HG03064 (cell line): ENCODE measurements at regions not wholly inside any gene's neighbourhood (a gene's known extent, or its start where the extent isn't known, plus 50 kb on each side); places are given as distances from the start of the nearest gene placed in this dataset.

Experiments
- ATAC-seq: cut with Tn5 transposase; IDR thresholded peaks from one replicate; pipeline ENCODE4 v1.9.1; 2021; ENCODE audit warnings: low read depth; ENCODE audit not compliant: unreplicated experiment

DNA sequence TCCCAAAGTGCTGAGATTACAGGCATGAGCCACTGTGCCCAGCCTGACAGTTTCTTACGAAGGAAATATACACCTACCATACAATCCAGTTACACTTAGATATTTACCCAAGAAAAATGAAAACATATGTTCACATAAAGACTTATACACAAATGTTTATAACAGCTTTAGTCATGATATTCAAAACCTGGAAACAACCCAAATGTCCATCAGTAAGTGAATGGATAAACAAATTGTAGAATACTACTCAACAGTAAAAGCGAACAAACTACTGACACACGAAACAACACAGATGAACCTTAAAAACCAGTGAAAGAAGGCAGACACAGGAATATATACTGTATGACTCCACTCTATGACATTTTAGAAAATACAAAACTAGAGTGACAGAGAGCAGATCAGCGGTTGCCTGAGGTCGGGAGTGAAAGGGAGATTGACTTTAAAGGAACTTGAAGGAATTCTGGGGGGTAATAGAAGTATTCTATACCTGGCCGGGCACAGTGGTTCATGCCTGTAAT lies 83.6 kb downstream of the SPRING1 start:
- ATAC-seq = no peak

DNA sequence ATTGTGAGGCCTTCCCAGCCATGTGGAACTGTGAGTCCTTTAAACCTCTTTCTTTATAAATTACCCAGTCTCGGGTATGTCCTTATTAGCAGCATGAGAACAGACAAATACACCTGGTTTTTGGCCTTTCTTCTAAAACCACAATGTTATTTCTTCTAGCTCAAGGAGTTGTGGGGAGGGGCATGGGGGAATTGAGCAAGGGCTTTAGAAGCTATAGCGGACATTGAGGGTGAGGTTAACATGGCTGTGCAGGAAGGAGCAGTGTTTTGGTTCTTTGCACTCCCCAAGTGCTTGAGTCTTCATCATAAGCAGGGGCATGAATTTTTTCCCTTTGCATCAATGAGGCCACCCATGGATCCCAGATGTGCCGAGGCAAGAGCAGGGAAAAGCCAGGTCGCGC lies 86.8 kb downstream of the SPRING1 start:
- no peak for ATAC-seq

DNA sequence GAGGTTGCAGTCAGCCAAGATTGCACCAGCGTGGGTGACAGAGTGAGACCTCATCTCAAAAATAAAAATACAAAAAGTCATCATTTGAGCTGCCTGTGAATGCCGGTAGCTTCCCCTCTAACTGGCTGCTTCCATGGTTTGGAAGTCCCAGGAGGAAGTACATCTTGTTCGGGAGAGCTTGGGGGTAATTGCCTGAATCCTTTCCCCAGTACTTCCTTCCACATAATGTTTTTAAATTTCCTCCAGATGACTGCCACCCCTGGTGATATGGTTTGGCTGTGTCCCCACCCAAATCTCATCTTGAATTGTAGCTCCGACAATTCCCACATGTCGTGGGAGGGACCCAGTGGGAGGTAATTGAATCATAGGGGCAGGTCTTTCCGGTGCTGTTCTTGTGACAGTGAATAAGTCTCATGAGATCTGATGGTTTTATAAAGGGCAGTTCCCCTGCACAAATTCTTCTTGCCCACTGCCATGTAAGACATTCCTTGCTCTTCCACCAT lies 87.2 kb downstream of the SPRING1 start:
- no peak for ATAC-seq

DNA sequence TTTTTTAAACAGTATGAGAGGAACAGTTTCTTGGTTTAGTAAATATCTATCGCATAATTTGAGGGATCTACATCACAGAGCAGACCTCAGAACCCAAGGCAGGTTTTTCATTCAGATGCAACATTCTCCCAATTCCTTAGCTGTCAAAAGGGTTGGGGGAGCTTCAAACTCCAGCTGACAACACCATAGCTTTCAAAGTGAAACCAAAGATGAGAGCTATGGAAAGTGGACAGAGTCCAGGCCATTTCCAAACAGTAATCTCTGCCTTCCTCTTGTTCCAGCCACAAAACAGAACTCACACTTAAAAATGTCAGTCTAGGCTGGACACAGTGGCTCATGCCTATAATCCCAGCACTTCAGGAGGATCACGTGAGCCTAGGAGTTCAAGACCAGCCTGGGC lies 87.8 kb downstream of the SPRING1 start:
- ATAC-seq = no peak

DNA sequence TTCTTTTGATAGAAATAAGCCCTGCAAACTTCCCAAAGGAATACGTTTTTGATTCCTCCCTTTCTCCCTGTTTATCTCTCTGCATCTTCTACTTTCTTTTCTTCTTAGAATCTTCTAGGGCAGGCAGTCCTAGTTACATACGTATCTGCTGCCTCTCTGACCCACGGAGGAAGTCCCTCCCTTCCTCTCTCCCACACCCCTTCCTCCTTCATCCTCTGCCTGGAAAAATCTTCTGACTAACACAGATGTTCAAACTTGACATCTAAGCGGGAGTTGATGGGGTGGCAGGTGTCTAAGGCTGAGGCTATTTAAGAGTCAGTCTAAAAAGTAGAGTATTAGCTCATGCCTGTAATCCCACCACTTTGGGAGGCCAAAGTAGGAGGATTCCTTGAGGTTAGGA lies 88.6 kb downstream of the MAP1LC3B2 start:
- no peak for ATAC-seq

DNA sequence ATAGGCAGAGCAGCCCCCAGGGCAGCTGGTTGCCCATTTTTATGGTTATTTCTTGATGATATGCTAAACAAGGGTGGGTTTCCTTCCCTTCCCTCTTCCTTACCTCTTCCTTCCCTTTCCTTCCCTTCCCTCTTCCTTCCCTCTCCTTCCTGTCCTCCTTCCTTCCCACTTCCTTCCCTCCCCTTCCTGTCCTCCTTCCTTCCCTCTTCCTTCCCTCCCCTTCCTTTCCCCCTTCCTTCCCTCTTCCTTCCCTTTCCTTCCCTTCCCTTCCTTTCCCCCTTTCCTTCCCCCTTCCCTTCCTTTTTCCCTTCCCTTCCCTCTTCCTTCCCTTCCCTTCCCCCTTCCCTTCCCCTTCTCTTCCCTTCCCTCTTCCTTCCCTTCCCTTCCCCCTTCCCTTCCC lies 87.7 kb downstream of the MAP1LC3B2 start:
- no peak for ATAC-seq

DNA sequence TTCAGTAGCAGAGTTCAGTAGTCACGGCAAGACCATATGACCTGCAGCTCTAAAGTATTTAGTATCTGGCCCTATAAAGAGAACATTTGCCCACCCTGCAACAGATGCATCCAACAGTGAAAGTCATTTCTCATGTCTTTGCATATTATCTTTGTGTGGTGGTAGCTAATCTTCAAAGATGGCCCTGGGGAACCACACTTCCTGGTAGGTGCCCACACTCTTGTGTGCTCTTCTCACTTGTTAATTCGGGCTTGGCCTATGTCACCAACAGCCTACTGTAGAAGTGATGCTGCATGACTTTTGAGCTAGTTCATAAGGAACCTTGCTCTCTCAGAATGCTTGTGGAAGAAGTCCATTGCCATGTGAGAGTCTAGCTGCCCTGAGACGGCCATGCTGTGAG lies 85.6 kb downstream of the MAP1LC3B2 start:
- no peak for ATAC-seq

DNA sequence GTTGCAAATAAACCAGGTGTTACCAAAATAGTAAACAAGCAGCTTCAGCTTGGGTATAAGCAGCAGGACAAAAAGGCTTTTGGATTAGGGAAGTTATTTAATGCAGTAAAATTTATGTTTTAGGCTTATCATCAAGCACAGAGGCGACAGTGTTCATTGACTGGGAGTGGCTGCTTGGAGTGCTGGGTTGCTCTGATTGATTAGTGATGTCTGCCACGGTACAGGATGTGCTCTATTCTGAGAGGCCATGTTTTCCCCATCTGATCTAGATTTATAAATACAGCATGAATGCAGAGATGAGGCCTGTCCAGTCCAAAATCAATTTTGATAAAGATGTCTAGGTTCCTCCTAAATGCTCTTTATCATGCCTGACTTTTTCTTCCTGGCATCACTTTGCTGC lies 83.5 kb downstream of the MAP1LC3B2 start:
- ATAC-seq = no peak

DNA sequence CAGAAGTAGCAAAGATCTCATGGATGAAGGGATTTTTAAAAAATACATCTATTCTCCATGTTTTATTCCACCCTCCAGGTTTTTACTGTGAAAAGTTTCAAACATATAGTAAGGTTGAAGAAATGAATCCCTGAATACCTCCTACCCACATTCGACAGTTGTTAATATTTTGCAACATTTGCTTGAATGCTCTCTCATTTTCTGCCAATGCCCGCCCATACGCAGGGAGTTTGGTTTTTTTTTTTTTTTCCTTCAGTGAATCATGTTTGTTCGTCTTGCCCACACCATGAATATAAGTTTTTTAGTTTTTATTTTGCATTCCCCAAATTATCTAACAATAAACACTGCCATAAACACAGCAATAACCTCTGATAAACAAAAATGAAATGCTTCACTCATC lies 82.9 kb downstream of the MAP1LC3B2 start:
- ATAC-seq = no peak

DNA sequence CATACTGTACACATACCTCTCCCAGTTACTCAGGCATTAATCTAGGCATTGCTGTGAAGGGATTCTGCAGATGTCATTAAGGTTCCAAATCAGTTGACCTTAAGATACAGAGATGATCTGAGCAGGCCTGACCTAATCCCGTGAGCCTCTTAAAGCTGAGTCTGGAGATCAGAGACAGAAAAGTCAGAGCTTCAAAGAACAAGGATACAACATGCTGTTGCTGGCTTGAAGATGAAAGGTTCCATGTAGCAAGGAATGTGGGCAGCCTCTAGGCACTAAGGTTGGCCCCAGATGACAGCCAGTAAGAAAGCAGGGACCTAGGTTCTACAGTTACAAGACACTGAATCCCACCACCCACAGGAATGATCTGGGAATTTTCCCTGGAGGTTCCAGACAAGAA lies 81.1 kb downstream of the MAP1LC3B2 start:
- ATAC-seq = no peak

DNA sequence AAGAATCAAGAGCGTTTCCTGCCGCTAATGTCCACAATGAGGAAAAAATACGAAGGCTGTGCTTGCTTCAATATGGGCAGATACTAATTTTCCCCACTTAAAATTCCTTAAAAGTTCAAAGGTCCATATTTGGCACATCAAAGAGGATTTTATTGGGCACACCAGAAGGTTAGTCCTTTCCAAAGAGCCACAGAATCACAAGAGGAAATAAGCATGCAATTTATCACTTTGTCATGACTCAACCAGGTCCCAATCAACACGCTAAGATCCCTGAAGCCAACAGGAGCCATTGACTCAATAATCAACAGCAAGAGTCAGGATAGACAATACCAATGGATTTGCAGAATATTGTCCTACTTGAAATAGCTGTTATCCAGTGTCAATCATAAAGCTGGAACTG lies 80.6 kb downstream of the MAP1LC3B2 start:
- no peak for ATAC-seq

DNA sequence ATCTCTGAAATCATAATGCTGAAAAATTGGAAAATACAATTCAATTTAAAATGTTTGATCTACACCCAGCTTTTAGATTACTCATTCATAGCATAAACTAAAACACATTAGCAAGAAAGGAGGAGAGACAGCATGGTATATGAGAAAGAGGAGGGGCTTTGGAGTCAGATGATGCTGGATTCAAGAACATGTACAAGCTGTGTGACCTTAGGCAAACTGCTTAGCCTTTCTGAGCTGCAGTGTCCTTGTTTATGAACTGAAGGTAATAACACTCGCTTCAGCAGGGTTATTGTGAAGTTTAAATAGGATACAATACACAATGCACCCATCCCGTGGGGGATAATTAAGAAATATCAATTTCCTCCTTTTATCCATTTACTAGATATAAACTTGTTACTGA lies 79.2 kb downstream of the MAP1LC3B2 start:
- ATAC-seq = no peak

DNA sequence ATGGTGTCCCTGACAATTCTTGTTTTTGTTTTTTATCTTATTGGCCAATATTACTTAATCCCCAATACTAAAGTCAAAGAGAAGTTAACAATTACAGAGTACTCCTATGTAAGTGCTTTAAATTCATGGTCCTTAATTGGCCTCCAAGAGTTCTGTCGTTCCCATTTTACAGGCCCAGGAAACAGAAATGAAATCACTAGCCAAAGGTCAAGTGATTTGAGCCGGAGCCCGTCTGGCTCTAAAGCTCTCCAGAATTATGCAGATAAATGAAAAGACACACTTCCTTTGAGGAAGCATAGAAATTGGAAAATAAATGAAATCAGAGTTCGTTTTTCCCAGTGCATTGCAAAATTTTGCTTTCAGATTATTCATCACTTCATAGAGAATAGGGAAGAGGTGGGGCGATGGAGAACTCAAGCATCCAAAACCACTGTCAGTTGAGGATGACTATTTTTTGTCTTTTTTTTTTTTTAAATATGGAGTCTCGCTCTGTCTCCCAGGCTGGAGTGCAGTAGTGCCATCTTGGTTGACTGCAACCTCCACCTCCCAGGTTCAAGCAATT lies 78.5 kb downstream of the MAP1LC3B2 start:
- no peak for ATAC-seq

DNA sequence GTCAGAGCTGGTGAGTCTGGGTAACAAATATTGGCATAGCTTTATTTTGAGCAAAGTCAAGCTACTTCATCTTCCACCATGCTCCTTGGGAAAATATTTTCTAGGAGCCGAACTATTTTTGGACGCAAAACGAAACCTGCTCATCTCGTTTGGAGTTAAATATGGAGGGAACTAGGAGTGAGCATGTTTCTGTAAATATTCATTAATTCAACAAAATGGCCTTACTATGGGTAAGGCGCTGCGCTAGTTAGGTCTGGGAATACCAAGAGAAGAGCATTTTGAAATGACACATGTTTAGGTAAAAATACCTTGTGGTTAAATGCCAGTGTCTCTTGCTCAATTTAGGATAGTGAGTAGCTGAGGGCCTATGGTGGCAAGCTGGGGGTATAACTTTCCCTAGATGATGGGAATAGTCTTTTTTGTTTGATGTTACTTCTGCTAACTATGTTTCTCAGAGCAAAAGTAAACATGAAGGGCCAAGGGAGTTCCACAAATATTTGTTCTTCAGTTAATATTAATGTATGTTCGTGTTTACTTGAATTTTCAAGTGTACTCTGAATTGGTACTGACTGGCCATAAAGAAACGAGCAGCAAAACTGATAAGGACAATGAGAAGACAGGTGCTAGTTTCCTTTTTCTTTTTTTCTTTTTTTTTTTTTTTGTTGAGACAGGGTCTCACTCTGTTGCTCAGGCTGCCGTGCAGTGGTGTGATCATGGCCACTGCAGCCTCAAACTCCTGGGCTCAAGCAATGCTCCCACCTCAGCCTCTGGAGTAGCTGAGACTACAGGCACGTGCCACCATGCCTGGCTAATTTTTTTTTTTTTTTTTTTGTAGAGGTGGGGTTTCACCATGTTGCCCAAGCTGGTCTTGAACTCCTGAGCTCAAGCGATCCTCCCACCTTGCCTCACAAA lies 77.7 kb downstream of the MAP1LC3B2 start:
- no peak for ATAC-seq

DNA sequence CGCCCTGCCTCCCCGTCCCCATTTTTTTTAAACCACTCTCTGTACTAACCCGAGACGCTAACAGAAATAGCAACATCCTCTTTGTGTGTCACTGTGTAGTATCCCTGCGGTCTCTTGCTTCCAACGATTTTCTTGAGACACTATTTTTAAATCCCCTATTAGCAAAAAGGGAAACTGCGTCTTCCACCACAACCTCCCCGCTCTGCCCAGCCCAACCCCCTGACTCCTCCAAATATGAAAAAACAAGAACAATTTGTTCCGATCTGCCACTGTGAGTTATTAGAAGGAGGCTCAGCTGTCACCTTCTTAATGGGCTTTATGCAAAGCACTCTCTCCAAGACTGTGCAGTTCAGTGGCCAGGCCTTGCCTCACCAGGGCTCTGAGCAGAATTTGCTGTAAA lies 76.3 kb downstream of the MAP1LC3B2 start:
- no peak for ATAC-seq

DNA sequence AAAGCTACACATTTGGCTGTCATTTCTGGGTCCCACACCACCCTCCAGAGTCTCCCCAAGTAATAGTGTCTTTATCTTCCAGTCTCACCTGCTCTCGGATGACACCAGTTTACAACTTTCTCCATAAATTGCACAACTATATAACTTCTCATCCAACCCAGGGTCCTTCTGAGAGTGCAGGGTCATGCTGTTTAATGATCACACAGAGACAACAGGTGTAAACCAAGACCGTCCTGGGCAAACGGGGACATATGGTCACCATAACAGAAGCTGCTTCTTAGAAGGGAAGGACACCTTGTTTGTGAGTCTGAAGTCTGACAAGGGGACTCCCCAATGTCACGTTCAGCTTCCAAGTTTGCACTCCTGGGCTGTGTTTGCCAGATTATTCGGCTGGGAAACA lies 74.3 kb downstream of the MAP1LC3B2 start:
- no peak for ATAC-seq

DNA sequence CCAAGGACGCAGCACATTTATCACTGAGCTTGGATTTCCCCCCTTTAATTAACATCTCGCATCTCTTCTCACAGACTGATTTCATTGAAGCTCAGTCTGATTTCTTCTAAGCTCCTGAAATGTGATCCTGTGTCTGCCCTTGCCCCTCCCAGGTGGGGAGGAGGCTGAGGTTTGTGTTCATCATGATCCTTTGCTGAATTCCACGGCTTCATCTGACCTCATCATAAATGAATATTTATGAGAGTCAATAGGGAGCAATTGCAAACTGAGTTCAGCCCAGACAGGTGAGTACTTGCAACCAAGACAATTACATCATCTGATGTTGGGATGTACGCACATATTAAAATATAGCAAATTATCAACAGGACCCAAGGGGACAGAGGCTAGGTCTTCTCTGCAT lies 72.4 kb downstream of the MAP1LC3B2 start:
- ATAC-seq = no peak

DNA sequence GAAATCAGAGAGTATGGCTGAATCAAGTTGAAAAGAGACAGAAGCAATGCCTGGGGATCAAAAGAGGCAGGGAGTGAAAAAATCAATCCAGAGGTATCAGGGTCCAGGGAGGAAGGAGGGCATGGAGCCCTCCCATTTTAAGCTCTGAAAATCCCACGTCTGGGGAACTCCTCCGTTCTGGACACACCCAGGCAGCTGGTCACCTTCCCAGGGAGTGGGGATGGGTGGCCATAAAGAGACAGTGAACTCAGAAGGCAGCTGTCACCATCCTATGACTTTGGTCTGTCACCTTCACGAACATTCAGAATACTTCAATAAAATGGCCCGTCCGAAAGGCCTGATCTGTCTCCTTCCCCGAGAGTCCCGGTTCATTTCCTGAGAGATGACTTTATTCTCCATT lies 71.6 kb downstream of the MAP1LC3B2 start:
- no peak for ATAC-seq

DNA sequence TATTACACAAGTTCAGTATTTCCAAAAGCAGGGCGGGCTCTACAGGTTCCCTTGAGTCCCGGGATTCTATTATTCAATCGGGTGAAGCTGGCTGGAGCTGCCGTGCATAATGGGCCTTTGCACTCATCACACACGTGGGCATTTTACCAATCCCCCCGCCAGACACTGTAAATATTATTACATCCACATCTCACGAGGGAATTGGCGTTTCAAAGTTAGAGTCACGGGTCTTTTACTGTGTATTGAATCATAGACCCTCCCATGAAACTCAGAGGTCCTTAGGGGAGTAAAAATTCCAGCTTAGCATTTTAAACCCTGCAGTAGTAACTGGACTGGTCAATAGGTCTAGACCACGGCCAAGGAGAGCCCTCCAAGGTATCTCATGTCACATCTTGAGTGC lies 70.3 kb downstream of the MAP1LC3B2 start:
- no peak for ATAC-seq

DNA sequence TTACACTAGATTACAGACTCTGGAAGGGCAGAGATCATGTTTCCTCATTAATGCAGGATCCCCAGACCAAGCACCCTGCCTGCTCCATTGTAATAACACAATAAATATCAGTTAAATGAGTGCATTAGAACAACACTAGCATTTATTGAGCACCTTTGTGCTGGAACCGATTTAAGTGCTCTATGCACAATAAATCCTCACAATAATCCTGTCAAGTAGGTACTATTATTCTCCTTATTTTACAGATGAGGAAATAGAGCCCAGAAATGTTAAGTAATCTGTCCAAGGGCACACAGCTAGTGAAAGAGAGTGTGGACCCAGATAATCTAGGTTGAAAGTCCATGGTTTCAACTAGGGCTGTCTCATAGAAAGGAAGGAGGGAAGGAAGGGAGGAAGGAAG lies 69.8 kb downstream of the MAP1LC3B2 start:
- ATAC-seq = no peak

DNA sequence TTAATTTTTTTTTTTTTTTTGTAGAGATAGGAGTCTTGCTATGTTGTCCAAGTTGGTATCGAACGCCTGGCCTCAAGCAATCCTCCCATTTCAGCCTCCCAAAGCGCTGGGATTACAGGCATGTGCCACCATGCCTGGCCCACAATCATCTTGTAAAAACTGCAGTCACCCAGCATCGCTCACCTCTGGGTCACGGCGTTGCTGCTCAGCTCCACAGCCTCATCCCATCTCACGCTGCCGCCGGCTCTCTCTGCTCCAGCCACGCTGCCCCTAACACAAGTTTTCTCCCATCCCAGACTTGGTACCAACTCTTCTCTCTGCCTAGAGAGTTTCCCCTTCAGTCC lies 69.2 kb downstream of the MAP1LC3B2 start:
- no peak for ATAC-seq
